ENCODE measurements at regions not wholly inside any gene's neighbourhood (a gene's known extent, or its start where the extent isn't known, plus 50 kb on each side); places are given as distances from the start of the nearest gene placed in this dataset.

DNA sequence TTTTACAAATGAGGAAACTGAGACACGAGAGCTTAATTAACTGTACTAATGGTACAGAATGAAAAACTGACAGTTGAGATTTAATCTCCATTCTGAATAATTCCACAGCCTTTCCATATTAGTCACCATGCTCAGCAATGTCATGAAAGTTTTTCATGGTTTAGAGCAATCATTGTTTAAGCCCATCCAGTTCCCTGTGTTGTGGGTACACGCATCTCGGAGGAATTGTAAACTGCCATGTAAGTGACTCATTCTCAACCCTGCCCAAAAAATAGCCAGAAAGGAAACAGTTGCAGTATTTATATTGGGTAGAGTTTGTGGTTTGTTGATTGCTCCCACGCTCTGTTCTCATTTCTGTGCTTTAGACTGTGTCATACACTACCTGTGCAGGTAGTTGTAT is 1790.8 kb downstream of the LRRC4C start:
- FAIRE-seq (no peak), ATAC-seq (no peak), DNase-seq (ENCODE audit: low spot score) (no peak)
- Histone ChIP-seq H3K4me2 (ENCODE audit: low read depth, low read length) (no peak overlapping the region), H3K9ac (ENCODE audit: insufficient read depth, low read depth, low read length) (no peak overlapping the region), H4K20me1 (ENCODE audit: insufficient read depth, low read length) (no peaks in the 10 kb centered on the region), H2AFZ (ENCODE audit: low read length) (no peak overlapping the region), H3K4me3 (replicated peaks in 1 of 3; ENCODE audit: insufficient read depth in 1 of 3, low read depth in 2 of 3, low read length in 3 of 3) (no peak overlapping the region), H3K9me3 (ENCODE audit: low read length) (peaks cover 22% of the 10 kb centered on the region), H3K79me2 (ENCODE audit: insufficient read depth, low read length) (no peaks in the 10 kb centered on the region), H3K27ac (ENCODE audit: extremely low read length, insufficient read depth, low read length) (no peak overlapping the region), H3K27me3 (ENCODE audit: control insufficient read depth in 1 of 2, insufficient read depth in 2 of 2, low read length in 2 of 2) (no peaks in the 10 kb centered on the region), H3K4me1 (ENCODE audit: insufficient read depth, low read length) (no peaks in the 10 kb centered on the region), H3K36me3 (replicated peaks in 1 of 2; ENCODE audit: control insufficient read depth in 1 of 2, insufficient read depth in 2 of 2, low read length in 2 of 2) (no peaks in the 10 kb centered on the region)
- WGBS (ENCODE audit: low lambda C conversion rate), result 3% methylated on average over 4 of the region's 4 CpGs
- POLR2A ChIA-PET, result no interaction called here
- in situ Hi-C loops (cut with HindIII; ENCODE audit: extremely low pct_ligation_motif_present, low pct_unique_long_range_greater_than_20kb), result no loop called here
- CTCF ChIA-PET (ENCODE audit: low intra/inter-chr PET ratio, low total read pairs), result no interaction called here
- intact Hi-C loops (cut with micrococcal nuclease; ENCODE audit: unreplicated experiment), result no loop called here
- no TSS peak for BruUV-seq (replicated peaks)
- no peak for TF ChIP-seq ZFY (CRISPR knock-in tag; IDR thresholded peaks at IDR 0.05)
- TF ChIP-seq ZNF33B (CRISPR knock-in tag; IDR thresholded peaks at IDR 0.05), result no peak
- TF ChIP-seq AKAP8 (CRISPR knock-in tag; IDR thresholded peaks at IDR 0.05), result no peak
- no peak for TF ChIP-seq ZNF354B (CRISPR knock-in tag; IDR thresholded peaks at IDR 0.05)
- TF ChIP-seq SP140L (CRISPR knock-in tag; IDR thresholded peaks at IDR 0.05; ENCODE audit: borderline replicate concordance), result no peak
- TF ChIP-seq ETV6 (CRISPR knock-in tag; conservative IDR thresholded peaks at IDR 0.05), result no peak
- TF ChIP-seq RXRB (CRISPR knock-in tag; IDR thresholded peaks at IDR 0.05; ENCODE audit: borderline replicate concordance), result no peak
- no peak for TF ChIP-seq GTF2F1 (IDR thresholded peaks at IDR 0.05; ENCODE audit: low read length)
- no peak for TF ChIP-seq ZFP82 (CRISPR knock-in tag; IDR thresholded peaks at IDR 0.05; ENCODE audit: borderline replicate concordance)
- no peak for TF ChIP-seq AGO2 (optimal IDR thresholded peaks at IDR 0.05; ENCODE audit: low read depth, low read length)
- no peak for TF ChIP-seq SNAPC2 (CRISPR knock-in tag; IDR thresholded peaks at IDR 0.05)
- TF ChIP-seq RFXAP (CRISPR knock-in tag; IDR thresholded peaks at IDR 0.05; ENCODE audit: borderline replicate concordance), result no peak
- TF ChIP-seq HES4 (CRISPR knock-in tag; IDR thresholded peaks at IDR 0.05; ENCODE audit: borderline replicate concordance), result no peak
- TF ChIP-seq KIAA2018 (CRISPR knock-in tag; IDR thresholded peaks at IDR 0.05; ENCODE audit: borderline replicate concordance), result no peak
